Transverse colon (tissue), 4 donors: ENCODE measurements at regions not wholly inside any gene's neighbourhood (a gene's known extent, or its start where the extent isn't known, plus 50 kb on each side); places are given as distances from the start of the nearest gene placed in this dataset.

Experiments
- DNase-seq: peaks from one replicate; pipeline ENCODE4 v3.0.0-alpha.2; 2019
- H3K27ac ChIP-seq, 4 donors: fragments of 200-600 bp; sonication (generic); 2 replicates each; pipeline ENCODE4 v1.5.1; 2016 to 2018; ENCODE audit warnings: inconsistent platforms in 4 of 4
- H3K27me3 ChIP-seq: fragments of 200-600 bp; sonication (generic); 2 replicates; pipeline ENCODE4 v1.5.1; 2017; ENCODE audit warnings: inconsistent platforms
- H3K36me3 ChIP-seq, 4 donors: fragments of 200-600 bp; sonication (generic); 2 replicates each; pipeline ENCODE4 v1.5.1; 2017 to 2019; ENCODE audit warnings: inconsistent platforms in 4 of 4
- H3K4me1 ChIP-seq, 4 donors: fragments of 200-600 bp; sonication (generic); 2 replicates each; pipeline ENCODE4 v1.5.1; 2017 to 2020; ENCODE audit warnings: inconsistent platforms in 4 of 4
- H3K4me3 ChIP-seq, 4 donors: fragments of 200-600 bp; sonication (generic); 1 replicate in 1 of 4; 2 replicates in 3 of 4; pipeline versions ENCODE4 v1.5.1 to v1.6.1; 2017 to 2019; ENCODE audit warnings: inconsistent platforms in 4 of 4
- H3K9me3 ChIP-seq, 2 donors: fragments of 200-600 bp; sonication (generic); 2 replicates each; pipeline ENCODE4 v1.5.1; 2017 to 2019; ENCODE audit warnings: inconsistent platforms in 2 of 2
- CTCF ChIP-seq, 5 experiments: fragments of 200-600 bp in 3 of 5; fragments of 450-650 bp in 2 of 5; sonication (generic) in 3 of 5; IDR thresholded peaks; 1 replicate in 2 of 5; 2 replicates in 3 of 5; pipeline ENCODE4 v1.5.1; 2016 to 2017; ENCODE audit warnings: antibody characterized with exemption in 5 of 5, inconsistent platforms in 3 of 5, mild to moderate bottlenecking in 2 of 5, moderate library complexity in 1 of 5
- EP300 ChIP-seq: sonication (generic); formaldehyde crosslinking; IDR thresholded peaks from one replicate; pipeline ENCODE4 v1.6.1; 2017; ENCODE audit warnings: antibody characterized with exemption, low read depth
- POLR2A ChIP-seq: fragments of 450-650 bp; IDR thresholded peaks from one replicate; pipeline ENCODE4 v1.6.1; 2016; ENCODE audit warnings: antibody characterized with exemption, mild to moderate bottlenecking, moderate library complexity
- POLR2AphosphoS5 ChIP-seq, 3 donors: sonication (generic); formaldehyde crosslinking; IDR thresholded peaks; one replicate each; pipeline ENCODE4 v1.6.1; 2016; ENCODE audit warnings: antibody characterized with exemption in 3 of 3
- WGBS, 2 donors: methylation state at CpG; one replicate each; pipeline ENCODE4 v1.1.5; 2018; ENCODE audit warnings: low coverage in 1 of 2; 5-methylcytosine and 5-hydroxymethylcytosine counted together
- in situ Hi-C, 4 donors: fragments of 200-750 bp; cut with MboI; loops; one replicate each; pipeline versions ENCODE4 v1.15.0 to v1.15.1; 2017; ENCODE audit warnings: low sequenced_read_pairs in 3 of 4, low pct_ligation_motif_present in 1 of 4, low pct_unique_long_range_greater_than_20kb in 1 of 4
- intact Hi-C: fragments of 100-400 bp; cut with DNase I; formaldehyde crosslinking; loops from one replicate; pipeline ENCODE4 v1.15.1; 2023; ENCODE audit warnings: low total_unique reads

GRCh38 chr5:17146280-17146841, 71.1 kb upstream of the BASP1 start:
- DNase-seq: no peak
- in situ Hi-C loops (loop anchor here in 1 of 4 donors (25.0 kb wide), 1 partner anchor 209 kb away; the partner anchor contains the start of gene MYO10), intact Hi-C loops (no loop called here)
- no peaks in the 10 kb centered on the region for H3K27me3 ChIP-seq
- H3K4me1 ChIP-seq: peaks cover 0 to 4% (median 3%) of the 10 kb centered on the region in 4 donors
- 86 to 95% methylated on average over 2 to 5 of the region's 5 CpGs for WGBS, 2 donors
- no peak for TF ChIP-seq POLR2AphosphoS5 (IDR thresholded peaks at IDR 0.05)
- TF ChIP-seq EP300: no peak
- TF ChIP-seq CTCF (IDR thresholded peaks at IDR 0.05): no peak
- TF ChIP-seq POLR2A: no peak
- no peaks in the 10 kb centered on the region for H3K9me3 ChIP-seq
- H3K4me3 ChIP-seq: no peak overlapping the region
- H3K27ac ChIP-seq: no peak overlapping the region
- H3K36me3 ChIP-seq: no peaks in the 10 kb centered on the region

- no peak overlapping the region for H3K27ac ChIP-seq
- WGBS, 2 donors: 90 to 98% methylated on average over 7 to 9 of the region's 9 CpGs
- no peaks in the 10 kb centered on the region for H3K9me3 ChIP-seq
- no peaks in the 10 kb centered on the region for H3K27me3 ChIP-seq
- H3K4me3 ChIP-seq: no peak overlapping the region
- DNase-seq: no peak
- intact Hi-C loops (no loop called here), in situ Hi-C loops (loop anchor here in 1 of 4 donors (25.0 kb wide), 1 partner anchor 210 kb away; the partner anchor contains the start of gene MYO10)
- TF ChIP-seq POLR2AphosphoS5 (IDR thresholded peaks at IDR 0.05) (no peak), CTCF (IDR thresholded peaks at IDR 0.05) (no peak), EP300 (no peak), POLR2A (no peak)
- no peaks in the 10 kb centered on the region for H3K36me3 ChIP-seq
- H3K4me1 ChIP-seq: peaks cover 0 to 4% (median 3%) of the 10 kb centered on the region in 4 donors
Observed at GRCh38 chr5:17147170-17147569, 70.3 kb upstream of the BASP1 start.

- WGBS, 2 donors: 88 to 89% methylated on average over 4 to 6 of the region's 6 CpGs
- in situ Hi-C loops: loop anchor here in 1 of 4 donors (25.0 kb wide), 1 partner anchor 210 kb away; the partner anchor contains the start of gene MYO10
Observed at GRCh38 chr5:17147617-17148016, 69.8 kb upstream of the BASP1 start.

GRCh38 chr5:17148481-17148880, 69.0 kb upstream of the BASP1 start:
- in situ Hi-C loops: loop anchor here in 1 of 4 donors (25.0 kb wide), 1 partner anchor 211 kb away; the partner anchor contains the start of gene MYO10

More at GRCh38 chr5:17147617-17148016, 69.8 kb upstream of the BASP1 start:
- H3K36me3 ChIP-seq: no peaks in the 10 kb centered on the region
- no peak for DNase-seq
- H3K9me3 ChIP-seq: no peaks in the 10 kb centered on the region
- H3K4me3 ChIP-seq: no peak overlapping the region
- no peak overlapping the region for H3K27ac ChIP-seq
- no peaks in the 10 kb centered on the region for H3K27me3 ChIP-seq
- H3K4me1 ChIP-seq: peaks cover 0 to 4% (median 3%) of the 10 kb centered on the region in 4 donors
- intact Hi-C loops: no loop called here
- TF ChIP-seq POLR2AphosphoS5 (IDR thresholded peaks at IDR 0.05) (no peak), EP300 (no peak), CTCF (IDR thresholded peaks at IDR 0.05) (no peak), POLR2A (no peak)

More at GRCh38 chr5:17148481-17148880, 69.0 kb upstream of the BASP1 start:
- no peaks in the 10 kb centered on the region for H3K36me3 ChIP-seq
- no peaks in the 10 kb centered on the region for H3K27me3 ChIP-seq
- WGBS, 2 donors: 79% methylated on average over 1 of the region's 1 CpG; no CpG with 5 or more reads in 1 of the 2 donors
- H3K27ac ChIP-seq: no peak overlapping the region
- H3K9me3 ChIP-seq: no peaks in the 10 kb centered on the region
- no peaks in the 10 kb centered on the region for H3K4me1 ChIP-seq
- intact Hi-C loops: no loop called here
- H3K4me3 ChIP-seq: no peak overlapping the region
- no peak for DNase-seq
- TF ChIP-seq CTCF (IDR thresholded peaks at IDR 0.05): no peak
- no peak for TF ChIP-seq POLR2A
- no peak for TF ChIP-seq POLR2AphosphoS5 (IDR thresholded peaks at IDR 0.05)
- TF ChIP-seq EP300: no peak
